ENCODE measurements at regions not wholly inside any gene's neighbourhood (a gene's known extent, or its start where the extent isn't known, plus 50 kb on each side); places are given as distances from the start of the nearest gene placed in this dataset.
"Not testable (repeated sequence)": the region's sequence is repeated elsewhere in the genome, so short reads cannot be mapped to it uniquely, and the experiment has no call there.

DNA sequence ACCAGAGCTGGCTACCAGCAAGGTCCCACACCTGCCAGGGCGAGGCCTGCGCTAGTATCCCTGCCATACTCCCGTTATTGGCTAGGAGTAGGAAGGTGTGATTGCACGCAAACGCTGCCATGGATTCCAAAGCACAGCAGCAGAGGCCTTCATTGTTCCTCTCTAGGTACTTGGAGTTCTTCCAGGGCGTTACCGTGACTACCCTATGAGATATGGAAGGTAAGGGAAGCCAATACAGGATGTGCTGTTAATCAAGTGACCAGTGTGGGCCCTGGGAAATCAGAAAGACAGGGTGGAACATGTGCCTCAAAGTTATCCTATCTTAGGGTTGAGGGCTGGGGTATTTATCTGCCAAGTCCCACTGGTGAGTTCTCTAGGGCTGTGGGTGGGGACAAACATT lies 320.7 kb upstream of the DPP6 start:
- not testable (repeated sequence) for TF ChIP-seq CTCF (IDR thresholded peaks at IDR 0.05; ENCODE audit: poor library complexity, severe bottlenecking); POLR2AphosphoS5 (IDR thresholded peaks at IDR 0.05)
